NCI-H1417 treated with DMSO at 0.1 percent for 48 hours (cell line): ENCODE measurements at regions not wholly inside any gene's neighbourhood (a gene's known extent, or its start where the extent isn't known, plus 50 kb on each side); places are given as distances from the start of the nearest gene placed in this dataset.
"Not testable (repeated sequence)": the region's sequence is repeated elsewhere in the genome, so short reads cannot be mapped to it uniquely, and the experiment has no call there.

Experiments used
- DNase-seq: peaks from one replicate; lab custom pipeline; 2025; lab: John Stamatoyannopoulos, UW

- DNase-seq, result no peak
Observed at GRCh38 chr1:60859111-60859510, 223.2 kb upstream of the NFIA start.

GRCh38 chr1:60857851-60858250, 224.5 kb upstream of the NFIA start:
- DNase-seq, result no peak

- no peak for DNase-seq
Observed at GRCh38 chr1:60850084-60850483, 232.3 kb upstream of the NFIA start.

GRCh38 chr1:60849401-60849800, 233.0 kb upstream of the NFIA start:
- DNase-seq, result no peak

GRCh38 chr1:60848583-60849188, 233.7 kb upstream of the NFIA start:
- DNase-seq, result no peak

GRCh38 chr1:60847855-60848582, 234.3 kb upstream of the NFIA start:
- no peak for DNase-seq

GRCh38 chr1:60847391-60847790, 235.0 kb upstream of the NFIA start:
- no peak for DNase-seq

- not testable (repeated sequence) for DNase-seq
Observed at GRCh38 chr1:60845659-60846058, 236.7 kb upstream of the NFIA start.

- DNase-seq, result no peak
Observed at GRCh38 chr1:60842304-60842703, 240.1 kb upstream of the NFIA start.

GRCh38 chr1:60841116-60842046, 241.0 kb upstream of the NFIA start:
- no peak for DNase-seq

- DNase-seq, result not testable (repeated sequence)
Observed at GRCh38 chr1:60840476-60840875, 241.9 kb upstream of the NFIA start.

- no peak for DNase-seq
Observed at GRCh38 chr1:60835649-60836048, 246.7 kb upstream of the NFIA start.

- no peak for DNase-seq
Observed at GRCh38 chr1:60833173-60833572, 249.2 kb upstream of the NFIA start.

GRCh38 chr1:60832367-60832766, 250.0 kb upstream of the NFIA start:
- DNase-seq, result no peak

GRCh38 chr1:60831780-60832179, 250.6 kb upstream of the NFIA start:
- DNase-seq, result no peak

GRCh38 chr1:60828944-60829343, 253.4 kb upstream of the NFIA start:
- no peak for DNase-seq

GRCh38 chr1:60826320-60827094, 255.9 kb upstream of the NFIA start:
- no peak for DNase-seq

GRCh38 chr1:60825593-60825992, 256.8 kb upstream of the NFIA start:
- DNase-seq, result peak; percentile 43

- no peak for DNase-seq
Observed at GRCh38 chr1:60823151-60823550, 259.2 kb upstream of the NFIA start.

- DNase-seq, result no peak
Observed at GRCh38 chr1:60822252-60822651, 260.1 kb upstream of the NFIA start.

GRCh38 chr1:60821156-60821555, 261.2 kb upstream of the NFIA start:
- DNase-seq, result no peak
